GM19438 (cell line): ENCODE measurements at regions not wholly inside any gene's neighbourhood (a gene's known extent, or its start where the extent isn't known, plus 50 kb on each side); places are given as distances from the start of the nearest gene placed in this dataset.
"Not testable (repeated sequence)": the region's sequence is repeated elsewhere in the genome, so short reads cannot be mapped to it uniquely, and the experiment has no call there.

Source experiments
- ATAC-seq: cut with Tn5 transposase; IDR thresholded peaks from one replicate; pipeline ENCODE4 v1.9.1; 2021; ENCODE audit warnings: low read depth; ENCODE audit not compliant: unreplicated experiment

DNA sequence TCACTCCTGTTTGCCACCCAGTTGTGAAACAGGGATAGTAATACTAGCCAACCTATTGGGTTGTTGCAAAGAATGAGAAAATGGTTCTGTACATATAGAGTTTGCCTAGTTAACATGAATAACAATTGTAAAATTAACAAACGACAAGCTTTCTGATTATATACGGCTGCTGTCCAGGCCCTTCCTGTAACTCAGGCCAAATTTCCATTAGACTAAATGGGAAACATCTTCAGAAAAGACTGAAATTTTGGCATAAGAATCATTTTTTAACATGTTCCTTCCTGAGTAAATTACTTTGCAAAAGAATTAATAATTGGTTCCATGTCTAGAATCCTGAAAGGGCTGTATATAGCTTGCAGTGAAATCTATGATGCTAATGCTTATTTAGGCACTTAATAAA is 117.7 kb upstream of the SATB2 start:
- no peak for ATAC-seq

DNA sequence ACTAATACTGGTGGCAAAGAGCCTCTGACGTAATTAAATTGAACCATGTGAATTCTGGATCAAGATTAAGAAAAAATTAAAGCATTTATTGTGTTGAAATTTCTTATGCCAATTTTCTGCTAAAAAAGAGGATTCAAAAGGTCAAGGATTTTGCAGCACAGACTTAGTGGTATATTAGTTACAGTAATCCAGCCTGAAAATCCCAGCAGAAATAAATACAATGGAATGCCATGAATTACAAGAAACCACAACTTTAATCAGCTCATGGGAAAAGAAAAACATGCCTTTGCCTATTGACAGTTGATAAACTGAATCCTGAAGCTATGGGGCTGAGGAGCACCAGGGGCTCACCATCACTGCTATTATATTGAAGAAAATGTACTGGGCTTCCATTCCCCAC is 114.8 kb upstream of the SATB2 start:
- no peak for ATAC-seq

DNA sequence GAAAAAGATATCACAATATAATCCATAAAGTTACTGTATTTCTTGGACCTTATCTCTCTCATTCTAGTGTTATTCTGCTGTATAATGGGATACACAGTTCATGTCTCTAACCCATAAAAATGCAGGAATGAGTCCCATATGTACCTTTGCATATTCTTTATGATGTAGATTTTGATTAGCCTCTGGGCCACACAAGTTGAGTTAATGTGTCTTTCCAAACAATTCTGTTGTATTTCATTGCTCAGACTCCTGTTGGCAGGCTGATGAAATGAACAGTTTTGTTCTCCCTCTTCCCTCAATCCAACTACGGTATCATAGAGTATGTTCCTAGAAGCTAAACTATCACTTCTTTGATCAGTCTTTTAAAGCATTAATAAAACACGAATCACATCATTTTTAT is 113.2 kb upstream of the SATB2 start:
- ATAC-seq, result no peak

DNA sequence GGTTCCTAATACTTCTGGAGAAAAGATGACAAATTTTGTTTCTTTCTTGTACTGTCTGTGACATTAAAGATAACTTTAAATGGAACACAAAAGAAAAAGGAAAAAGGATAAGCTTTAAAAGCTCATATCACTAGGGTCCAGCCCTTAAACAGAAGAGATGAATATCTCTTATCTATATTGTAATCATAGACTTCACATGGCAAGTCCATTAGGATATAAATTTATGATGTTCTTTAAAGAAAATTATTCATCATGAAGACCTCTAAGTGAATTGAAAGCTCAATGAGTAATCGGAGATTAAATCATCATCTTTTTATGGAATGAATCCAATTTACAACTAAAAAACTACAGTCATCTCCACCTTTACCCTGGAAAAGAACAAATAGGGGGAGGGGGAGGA is 111.6 kb upstream of the SATB2 start:
- ATAC-seq, result no peak

DNA sequence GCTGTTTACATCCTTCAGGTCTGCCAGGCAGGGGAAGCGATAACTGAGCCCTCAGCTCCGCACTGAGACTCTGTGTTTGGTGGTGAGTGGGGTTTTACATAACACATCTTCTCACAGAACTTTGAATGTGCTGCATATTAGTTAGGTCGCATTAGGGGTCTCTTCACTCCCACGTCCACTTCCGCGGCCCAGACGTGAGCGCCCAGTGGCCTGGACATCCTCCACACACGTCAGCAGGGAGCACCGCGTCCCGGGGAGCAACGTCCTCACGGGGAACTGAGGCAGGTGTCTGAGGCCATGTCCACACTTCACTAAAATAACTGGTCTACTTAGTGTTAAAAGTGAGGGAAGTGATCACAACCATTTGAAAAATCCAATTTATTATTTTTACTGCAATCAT is 100.4 kb upstream of the SATB2 start:
- no peak for ATAC-seq

DNA sequence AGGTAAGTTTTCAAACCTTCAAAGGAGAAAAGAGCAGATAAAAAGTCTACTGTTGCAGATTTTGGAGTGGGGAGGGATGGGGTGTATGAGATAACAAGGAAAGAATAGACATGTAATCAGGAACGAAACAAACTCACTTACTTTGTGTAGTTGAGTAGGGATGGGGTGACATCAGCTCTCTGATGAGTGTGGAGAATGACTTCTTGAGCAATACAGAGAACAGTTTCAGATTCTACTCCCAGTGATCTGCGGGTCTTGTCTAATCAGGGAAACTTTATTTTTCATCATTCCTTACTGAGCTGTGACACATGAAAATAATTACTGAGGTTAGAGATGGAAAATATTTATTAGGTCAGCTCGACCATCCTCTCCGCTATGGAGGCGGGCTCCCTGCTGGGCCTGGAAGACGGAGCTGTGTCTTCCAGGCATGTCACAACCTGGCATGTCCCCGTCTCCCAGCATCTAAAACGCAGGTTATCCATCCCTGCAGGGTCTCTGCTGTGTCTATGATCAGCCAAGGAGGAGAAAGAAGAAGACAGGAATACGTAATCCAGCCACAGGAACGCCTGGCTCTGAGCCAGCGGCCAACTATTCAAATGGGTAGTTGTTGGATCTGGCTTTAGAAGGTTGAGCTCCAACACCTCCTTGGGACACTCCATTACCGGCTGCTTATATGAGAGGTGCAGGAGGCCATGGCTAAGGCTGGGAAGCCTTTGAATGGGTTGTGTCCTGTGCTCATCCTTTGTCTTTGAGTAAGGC is 99.0 kb upstream of the SATB2 start:
- no peak for ATAC-seq

DNA sequence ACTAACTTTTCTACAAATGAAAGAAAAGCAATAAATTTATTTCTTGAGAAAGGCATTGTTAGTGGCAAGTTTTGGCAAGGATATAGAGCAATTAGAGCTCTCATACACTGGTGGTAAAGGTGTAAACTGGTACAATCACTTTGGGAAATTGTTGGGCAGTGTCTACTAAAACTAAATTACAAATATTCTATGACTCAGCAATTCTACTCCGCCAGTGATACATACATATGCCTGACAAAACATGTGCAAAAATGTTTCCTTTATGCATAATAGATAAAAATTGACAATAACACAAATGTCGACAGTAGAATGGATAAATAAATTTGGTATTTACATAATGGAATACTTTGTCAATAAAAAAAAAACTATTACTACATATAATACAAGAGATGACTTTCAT is 96.3 kb upstream of the SATB2 start:
- no peak for ATAC-seq

DNA sequence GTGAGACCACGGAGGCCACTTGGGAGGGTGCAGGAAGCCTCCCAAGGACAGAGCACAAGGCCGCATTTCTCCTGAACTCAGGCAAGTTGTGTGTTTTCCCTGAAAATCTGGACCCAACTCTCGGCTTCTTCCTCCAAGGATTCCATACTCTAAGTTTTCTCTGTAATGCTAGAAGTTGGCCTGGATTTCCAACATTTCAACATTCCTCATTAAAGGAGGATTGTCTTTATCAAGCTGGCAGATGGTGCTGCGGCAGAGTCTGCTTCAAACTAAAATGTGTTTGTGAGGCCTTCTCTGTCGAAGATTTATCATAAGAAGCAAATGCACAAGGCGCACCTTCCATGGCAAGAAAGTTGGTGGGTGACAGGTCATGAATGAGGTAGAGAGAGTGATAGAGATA is 94.4 kb upstream of the SATB2 start:
- ATAC-seq, result no peak

DNA sequence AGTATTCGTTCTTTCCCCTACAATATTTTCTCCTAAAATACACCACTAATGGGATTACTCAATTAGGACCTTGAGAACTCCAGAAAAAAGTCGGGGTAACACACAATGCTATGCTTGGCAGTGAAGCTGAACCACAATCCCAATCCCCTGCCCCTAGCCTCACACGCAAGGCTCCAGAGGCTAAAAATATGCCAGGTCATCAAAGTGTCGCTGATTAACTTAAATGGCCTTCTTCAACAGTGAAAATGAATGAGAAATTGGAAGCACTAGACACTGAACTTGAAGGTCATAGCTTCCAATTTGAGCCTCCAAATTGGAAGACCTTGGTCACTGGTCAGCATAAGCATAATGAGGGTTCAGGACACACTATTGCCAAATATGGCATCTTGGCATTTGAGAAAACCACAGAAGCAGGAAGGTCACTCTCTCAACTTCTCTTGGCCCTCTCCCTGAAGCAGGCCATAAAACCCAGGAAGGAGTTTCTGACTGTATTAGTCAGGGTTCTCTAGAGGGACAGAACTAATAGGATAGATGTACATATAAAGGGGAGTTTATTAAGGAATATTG is 86.0 kb upstream of the SATB2 start:
- no peak for ATAC-seq

DNA sequence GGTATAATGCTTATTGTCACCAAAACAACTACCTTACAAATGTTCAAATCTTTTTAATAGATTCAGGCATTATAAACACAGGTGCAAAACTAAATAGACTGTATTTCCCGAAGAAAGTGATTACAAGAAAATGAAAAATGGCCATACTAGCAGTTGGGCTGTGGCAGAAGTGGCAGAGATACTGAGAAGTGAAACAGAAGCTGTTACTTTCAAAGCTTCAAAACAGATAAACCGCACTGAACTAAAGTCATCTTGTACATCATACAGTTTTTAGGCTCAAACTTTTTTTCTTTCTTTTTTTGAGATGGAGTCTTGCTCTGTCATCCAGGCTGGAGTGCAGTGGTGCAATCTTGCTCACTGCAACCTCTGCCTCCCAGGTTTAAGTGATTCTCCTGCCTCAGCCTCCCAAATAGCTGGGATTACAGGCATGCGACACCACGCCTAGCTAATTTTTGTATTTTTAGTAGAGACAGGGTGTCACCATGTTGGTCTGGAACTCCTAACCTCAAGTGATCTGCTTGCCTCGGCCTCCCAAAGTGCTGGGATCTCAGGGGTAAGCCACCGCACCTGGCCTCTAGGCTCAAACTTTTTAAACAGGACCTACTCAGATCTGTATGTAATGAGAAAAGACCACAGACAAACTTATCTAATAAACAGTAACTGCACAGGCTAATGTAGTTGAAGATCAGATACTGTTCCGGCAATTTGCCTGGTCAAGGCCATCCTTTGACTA is 77.9 kb upstream of the SATB2 start:
- no peak for ATAC-seq

DNA sequence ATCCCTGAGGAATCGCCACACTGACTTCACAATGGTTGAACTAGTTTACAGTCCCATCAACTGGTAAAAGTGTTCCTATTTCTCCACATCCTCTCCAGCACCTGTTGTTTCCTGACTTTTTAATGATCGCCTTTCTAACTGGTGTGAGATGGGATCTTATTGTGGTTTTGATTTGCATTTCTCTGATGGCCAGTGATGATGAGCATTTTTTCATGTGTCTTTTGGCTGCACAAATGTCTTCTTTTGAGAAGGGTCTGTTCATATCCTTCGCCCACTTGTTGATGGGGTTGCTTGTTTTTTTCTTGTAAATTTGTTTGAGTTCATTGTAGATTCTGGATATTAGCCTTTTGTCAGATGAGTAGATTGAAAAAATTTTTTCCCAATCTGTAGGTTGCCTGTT is 76.1 kb upstream of the SATB2 start:
- not testable (repeated sequence) for ATAC-seq

DNA sequence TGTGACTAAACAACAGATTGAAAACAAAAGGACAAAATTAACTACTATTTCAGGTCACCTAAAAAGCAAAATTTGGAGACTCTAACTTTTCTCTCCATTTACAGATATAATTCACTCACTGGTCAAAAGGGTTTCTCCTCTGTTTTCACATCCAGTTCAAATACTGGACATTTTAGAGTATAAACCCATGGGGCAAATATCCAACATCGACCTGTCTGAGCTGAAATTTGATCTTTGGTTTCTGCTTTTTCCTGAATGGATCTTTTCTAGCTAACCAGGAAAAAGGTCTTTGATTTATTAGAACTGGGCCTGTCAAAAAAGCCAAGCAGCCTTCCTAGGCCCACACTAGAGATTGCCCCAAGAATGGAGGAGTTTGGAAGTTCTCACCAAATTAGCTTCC is 69.3 kb upstream of the SATB2 start:
- no peak for ATAC-seq

DNA sequence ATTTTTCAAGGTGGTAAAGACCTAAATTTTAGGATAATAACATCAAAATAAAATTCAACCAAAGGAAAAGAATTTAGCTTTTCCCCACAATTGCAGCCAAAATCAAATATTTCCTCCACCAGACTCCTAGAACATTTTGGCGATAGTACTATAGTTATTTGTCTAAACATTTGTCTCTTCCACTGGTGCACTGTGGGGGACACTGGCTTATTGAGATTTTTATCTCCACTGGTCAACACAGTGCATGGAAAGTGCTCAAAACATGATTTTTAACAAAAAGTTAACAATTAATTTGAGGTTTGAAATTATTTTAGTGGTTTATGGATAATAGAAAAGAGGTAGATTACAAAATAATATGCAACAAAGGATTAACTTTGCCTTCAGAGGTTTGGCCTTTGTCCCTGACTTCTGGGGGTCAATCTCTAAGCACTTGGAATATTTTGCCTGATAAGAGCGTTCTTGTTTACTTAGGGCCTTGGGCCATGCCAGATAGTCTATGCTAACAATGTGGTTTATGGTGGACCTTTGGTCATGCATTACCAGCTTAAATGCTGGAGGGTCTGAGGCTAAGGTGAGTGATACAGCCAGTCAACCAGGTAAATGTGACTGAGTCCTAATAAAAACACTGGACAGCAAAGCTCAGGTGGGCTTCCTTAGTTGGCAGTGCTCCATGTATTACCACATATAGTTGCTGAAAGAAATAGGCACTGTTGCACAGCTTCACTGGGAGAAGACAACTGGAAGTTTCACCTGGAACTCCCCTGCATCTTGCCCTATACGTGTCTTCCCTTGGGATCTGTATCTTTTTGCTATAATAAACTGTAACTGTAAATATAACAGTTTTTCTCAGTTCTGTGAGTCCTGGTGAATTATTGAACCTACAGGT is 67.2 kb upstream of the SATB2 start:
- ATAC-seq, result no peak

DNA sequence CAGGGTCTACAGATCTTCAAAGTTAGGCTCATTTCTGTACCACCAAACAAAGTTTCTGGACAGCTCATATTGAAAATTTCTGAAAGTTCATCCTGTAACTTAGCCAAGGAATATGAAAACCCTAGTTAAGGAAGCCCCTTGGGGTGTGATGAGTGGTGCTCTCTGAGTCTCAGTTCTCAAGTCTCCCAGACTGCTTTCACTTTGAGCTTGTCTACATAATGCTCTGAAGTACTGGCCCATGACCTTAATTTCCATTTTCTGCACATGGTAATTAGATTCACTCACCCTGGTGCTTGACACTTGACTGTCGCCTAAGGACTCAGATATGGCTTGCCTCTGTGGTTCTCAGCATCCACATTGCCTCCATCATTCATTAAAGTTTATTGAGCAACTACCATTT is 51.7 kb upstream of the SATB2 start:
- peak; percentile 72 for ATAC-seq
